SH-SY5Y (cell line): ENCODE measurements at regions not wholly inside any gene's neighbourhood (a gene's known extent, or its start where the extent isn't known, plus 50 kb on each side); places are given as distances from the start of the nearest gene placed in this dataset.

Experiments
- GATA2 ChIP-seq: IDR thresholded peaks from 2 replicates; pipeline ENCODE4 v1.6.1; 2011; ENCODE audit warnings: mild to moderate bottlenecking, low read depth, low read length
- GATA3 ChIP-seq: IDR thresholded peaks from 2 replicates; pipeline ENCODE4 v1.6.1; 2011; ENCODE audit warnings: low read depth, mild to moderate bottlenecking, low read length, moderate library complexity

GRCh38 chr2:36002941-36003340 lies 352.6 kb upstream of the CRIM1 start:
- no peak for TF ChIP-seq GATA3
- no peak for TF ChIP-seq GATA2
